NB4 (cell line): ENCODE measurements at regions not wholly inside any gene's neighbourhood (a gene's known extent, or its start where the extent isn't known, plus 50 kb on each side); places are given as distances from the start of the nearest gene placed in this dataset.
"Not testable (repeated sequence)": the region's sequence is repeated elsewhere in the genome, so short reads cannot be mapped to it uniquely, and the experiment has no call there.

Experiments used
- DNase-seq: peaks from one replicate; pipeline ENCODE4 v3.0.0; 2010; ENCODE audit warnings: low read depth
- H3K4me3 ChIP-seq: one replicate; pipeline ENCODE4 v1.5.1; 2011; ENCODE audit warnings: mild to moderate bottlenecking, low read depth, low read length, moderate library complexity
- MAX ChIP-seq: IDR thresholded peaks from 2 replicates; pipeline ENCODE4 v1.6.1; 2011; ENCODE audit warnings: low read depth, low read length
- MYC ChIP-seq: IDR thresholded peaks from 2 replicates; pipeline ENCODE4 v1.6.1; 2011; ENCODE audit warnings: low read depth, low read length
- POLR2A ChIP-seq: IDR thresholded peaks from 2 replicates; pipeline ENCODE4 v1.6.1; 2011; ENCODE audit warnings: mild to moderate bottlenecking; ENCODE audit not compliant: insufficient read length; ENCODE audit errors: extremely low read depth
- TF ChIP-seq, protein P1 (sequence below): IDR thresholded peaks from one replicate; pipeline ENCODE4 v1.5.1; 2012; ENCODE audit warnings: low read depth, low read length

DNA sequence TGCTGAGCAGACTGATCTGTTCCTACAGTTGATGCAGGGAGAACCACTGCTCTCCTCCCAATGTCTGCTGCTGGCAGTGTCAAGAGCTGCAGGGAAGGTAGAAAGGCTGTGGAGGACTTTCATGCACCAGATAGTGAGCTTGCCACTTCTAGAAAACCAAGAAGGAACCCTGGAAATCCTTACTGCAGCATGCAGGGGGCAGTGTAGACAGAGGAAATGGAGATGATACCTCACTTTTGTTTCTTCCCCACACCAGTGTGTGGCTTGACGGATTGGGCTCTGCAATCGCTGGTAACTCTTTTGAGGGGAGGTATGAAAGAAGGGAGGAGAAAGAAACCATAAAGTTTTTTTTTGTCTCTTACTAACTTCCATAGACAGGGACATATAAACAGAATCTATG is 480.7 kb downstream of the DMAC1 start:
- H3K4me3 ChIP-seq = no peak overlapping the region
- TF ChIP-seq, protein P1, sequence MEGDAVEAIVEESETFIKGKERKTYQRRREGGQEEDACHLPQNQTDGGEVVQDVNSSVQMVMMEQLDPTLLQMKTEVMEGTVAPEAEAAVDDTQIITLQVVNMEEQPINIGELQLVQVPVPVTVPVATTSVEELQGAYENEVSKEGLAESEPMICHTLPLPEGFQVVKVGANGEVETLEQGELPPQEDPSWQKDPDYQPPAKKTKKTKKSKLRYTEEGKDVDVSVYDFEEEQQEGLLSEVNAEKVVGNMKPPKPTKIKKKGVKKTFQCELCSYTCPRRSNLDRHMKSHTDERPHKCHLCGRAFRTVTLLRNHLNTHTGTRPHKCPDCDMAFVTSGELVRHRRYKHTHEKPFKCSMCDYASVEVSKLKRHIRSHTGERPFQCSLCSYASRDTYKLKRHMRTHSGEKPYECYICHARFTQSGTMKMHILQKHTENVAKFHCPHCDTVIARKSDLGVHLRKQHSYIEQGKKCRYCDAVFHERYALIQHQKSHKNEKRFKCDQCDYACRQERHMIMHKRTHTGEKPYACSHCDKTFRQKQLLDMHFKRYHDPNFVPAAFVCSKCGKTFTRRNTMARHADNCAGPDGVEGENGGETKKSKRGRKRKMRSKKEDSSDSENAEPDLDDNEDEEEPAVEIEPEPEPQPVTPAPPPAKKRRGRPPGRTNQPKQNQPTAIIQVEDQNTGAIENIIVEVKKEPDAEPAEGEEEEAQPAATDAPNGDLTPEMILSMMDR = peak; percentile 38
- TF ChIP-seq MYC = no peak
- peak; percentile 38 for DNase-seq

GRCh38 chr9:7316967-7317366 is 482.6 kb downstream of the DMAC1 start:
- TF ChIP-seq POLR2A (no peak), MYC (no peak), MAX (no peak)
- TF ChIP-seq, protein P1 = no peak
- DNase-seq = no peak

DNA sequence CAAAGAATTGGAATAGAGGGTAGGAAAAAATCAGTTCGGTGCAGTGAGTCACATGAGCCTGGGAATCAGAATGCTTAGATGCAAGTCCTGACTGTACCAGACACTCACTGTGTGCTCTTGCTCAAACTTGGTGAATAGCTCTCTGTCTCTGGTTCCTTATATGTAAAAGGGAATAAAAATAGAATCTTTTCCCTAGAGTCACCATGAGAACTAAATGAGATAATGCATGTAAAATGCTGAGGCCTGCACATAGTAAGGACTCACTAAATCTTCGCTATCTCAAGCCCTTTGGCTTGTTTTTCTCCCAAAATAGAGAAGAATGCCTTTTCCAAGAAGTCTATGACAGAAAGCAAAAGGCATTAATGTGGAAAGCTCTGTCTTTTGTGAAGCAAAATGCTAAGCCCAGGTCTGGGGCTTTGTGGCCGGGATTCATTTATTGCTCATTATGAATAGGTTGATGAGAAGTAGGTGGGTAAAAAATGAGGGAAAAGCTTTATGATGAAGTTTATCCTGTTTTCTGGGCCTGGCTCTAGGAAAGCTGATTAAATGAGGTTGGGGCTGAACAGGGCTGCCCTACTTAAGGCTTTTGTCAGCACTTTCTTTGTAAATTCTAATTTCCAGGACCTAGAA is 483.3 kb downstream of the DMAC1 start:
- DNase-seq = no peak
- no peak for TF ChIP-seq MYC
- no peak for TF ChIP-seq POLR2A
- TF ChIP-seq, protein P1 = no peak
- TF ChIP-seq MAX = no peak
- H3K4me3 ChIP-seq = no peak overlapping the region

More at GRCh38 chr9:7316967-7317366, 482.6 kb downstream of the DMAC1 start:
- no peak overlapping the region for H3K4me3 ChIP-seq

DNA sequence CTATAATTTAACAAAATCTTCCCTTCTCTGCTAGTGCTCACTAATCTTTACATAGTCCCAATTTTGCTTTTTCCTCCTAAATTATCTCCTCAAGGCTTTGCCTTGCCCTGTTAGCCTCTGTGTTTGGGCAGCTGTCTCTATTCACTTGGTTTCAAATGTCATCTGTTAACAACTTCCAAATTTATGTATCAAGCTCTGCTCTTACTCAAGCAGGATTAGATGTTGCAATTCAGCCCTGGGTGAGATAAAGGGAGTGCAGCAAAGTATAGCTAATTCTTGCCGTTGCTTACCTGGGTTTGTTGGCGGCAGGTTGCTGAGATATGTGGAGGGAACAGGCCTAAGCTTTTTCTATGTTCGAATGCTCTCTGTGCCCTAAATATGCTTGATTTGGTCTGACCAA is 483.8 kb downstream of the DMAC1 start:
- TF ChIP-seq MAX = no peak
- TF ChIP-seq, protein P1 = no peak
- no peak for TF ChIP-seq POLR2A
- TF ChIP-seq MYC = no peak
- H3K4me3 ChIP-seq = no peak overlapping the region
- DNase-seq = no peak

GRCh38 chr9:7315116-7315515 is 484.5 kb downstream of the DMAC1 start:
- H3K4me3 ChIP-seq = no peak overlapping the region
- TF ChIP-seq MYC (no peak), POLR2A (no peak)

DNA sequence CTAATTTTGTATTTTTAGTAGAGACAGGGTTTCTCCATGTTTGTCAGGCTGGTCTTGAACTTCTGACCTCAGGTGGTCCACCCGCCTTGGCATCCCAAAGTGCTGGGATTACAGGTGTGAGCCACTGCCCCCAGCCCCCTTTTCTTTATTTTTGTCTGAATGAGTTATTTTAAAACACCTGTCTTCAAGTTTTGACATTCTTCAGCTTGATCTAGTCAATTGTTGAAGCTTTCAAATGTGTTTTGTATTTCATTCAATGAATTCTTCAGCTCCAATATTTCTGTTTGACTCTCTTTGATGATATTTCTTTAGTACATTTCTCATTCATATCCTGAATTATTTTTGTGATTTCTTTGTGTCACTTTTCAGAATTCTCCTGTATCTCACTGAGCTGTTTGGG is 486.2 kb downstream of the DMAC1 start:
- DNase-seq = no peak
- H3K4me3 ChIP-seq = no peak overlapping the region
- TF ChIP-seq MAX (no peak), POLR2A (no peak), MYC (no peak)
- TF ChIP-seq, protein P1 = no peak

More at GRCh38 chr9:7315116-7315515, 484.5 kb downstream of the DMAC1 start:
- DNase-seq = no peak

GRCh38 chr9:7309051-7309450 is 490.5 kb downstream of the DMAC1 start:
- not testable (repeated sequence) for H3K4me3 ChIP-seq, DNase-seq
